Cardiac fibroblast (primary cell): ENCODE measurements at regions not wholly inside any gene's neighbourhood (a gene's known extent, or its start where the extent isn't known, plus 50 kb on each side); places are given as distances from the start of the nearest gene placed in this dataset.

ENCODE experiments used
- DNase-seq, 2 donors: peaks; one replicate each; pipeline versions ENCODE4 v3.0.0 to v3.0.0-alpha.2; 2010; ENCODE audit warnings: low read depth in 2 of 2
- H3K4me3 ChIP-seq, 2 donors: replicated peaks in 1 of 2; 1 replicate in 1 of 2; 2 replicates in 1 of 2; pipeline ENCODE4 v1.5.1; 2011; ENCODE audit warnings: low read depth in 2 of 2, low read length in 2 of 2, mild to moderate bottlenecking in 2 of 2, moderate library complexity in 1 of 2
- TF ChIP-seq, protein P1 (sequence below): IDR thresholded peaks from one replicate; pipeline ENCODE4 v1.5.1; 2011; ENCODE audit warnings: low read depth, mild to moderate bottlenecking, low read length, inconsistent platforms

DNA sequence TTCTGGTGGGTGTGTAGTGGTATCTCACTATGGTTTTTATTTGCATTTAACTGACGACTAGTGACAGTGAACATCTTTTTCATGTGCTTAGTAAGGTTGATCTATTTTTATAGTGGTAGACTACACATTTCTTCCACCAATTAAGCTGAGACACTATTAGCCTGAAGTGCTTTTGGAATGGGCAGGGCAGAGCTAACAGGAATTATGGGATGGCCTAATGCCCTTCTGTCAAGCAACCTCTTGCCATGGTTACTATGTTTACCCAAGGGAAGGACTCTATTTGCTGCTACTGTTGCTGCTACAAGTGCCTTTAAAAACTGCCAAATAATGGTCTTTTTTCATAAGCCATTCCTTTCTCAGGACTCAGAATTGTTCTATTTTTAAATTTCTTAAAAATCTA is 676.7 kb upstream of the ACTRT1 start:
- no peak for DNase-seq
- H3K4me3 ChIP-seq, result no peak overlapping the region
- TF ChIP-seq, protein P1, sequence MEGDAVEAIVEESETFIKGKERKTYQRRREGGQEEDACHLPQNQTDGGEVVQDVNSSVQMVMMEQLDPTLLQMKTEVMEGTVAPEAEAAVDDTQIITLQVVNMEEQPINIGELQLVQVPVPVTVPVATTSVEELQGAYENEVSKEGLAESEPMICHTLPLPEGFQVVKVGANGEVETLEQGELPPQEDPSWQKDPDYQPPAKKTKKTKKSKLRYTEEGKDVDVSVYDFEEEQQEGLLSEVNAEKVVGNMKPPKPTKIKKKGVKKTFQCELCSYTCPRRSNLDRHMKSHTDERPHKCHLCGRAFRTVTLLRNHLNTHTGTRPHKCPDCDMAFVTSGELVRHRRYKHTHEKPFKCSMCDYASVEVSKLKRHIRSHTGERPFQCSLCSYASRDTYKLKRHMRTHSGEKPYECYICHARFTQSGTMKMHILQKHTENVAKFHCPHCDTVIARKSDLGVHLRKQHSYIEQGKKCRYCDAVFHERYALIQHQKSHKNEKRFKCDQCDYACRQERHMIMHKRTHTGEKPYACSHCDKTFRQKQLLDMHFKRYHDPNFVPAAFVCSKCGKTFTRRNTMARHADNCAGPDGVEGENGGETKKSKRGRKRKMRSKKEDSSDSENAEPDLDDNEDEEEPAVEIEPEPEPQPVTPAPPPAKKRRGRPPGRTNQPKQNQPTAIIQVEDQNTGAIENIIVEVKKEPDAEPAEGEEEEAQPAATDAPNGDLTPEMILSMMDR, result no peak

DNA sequence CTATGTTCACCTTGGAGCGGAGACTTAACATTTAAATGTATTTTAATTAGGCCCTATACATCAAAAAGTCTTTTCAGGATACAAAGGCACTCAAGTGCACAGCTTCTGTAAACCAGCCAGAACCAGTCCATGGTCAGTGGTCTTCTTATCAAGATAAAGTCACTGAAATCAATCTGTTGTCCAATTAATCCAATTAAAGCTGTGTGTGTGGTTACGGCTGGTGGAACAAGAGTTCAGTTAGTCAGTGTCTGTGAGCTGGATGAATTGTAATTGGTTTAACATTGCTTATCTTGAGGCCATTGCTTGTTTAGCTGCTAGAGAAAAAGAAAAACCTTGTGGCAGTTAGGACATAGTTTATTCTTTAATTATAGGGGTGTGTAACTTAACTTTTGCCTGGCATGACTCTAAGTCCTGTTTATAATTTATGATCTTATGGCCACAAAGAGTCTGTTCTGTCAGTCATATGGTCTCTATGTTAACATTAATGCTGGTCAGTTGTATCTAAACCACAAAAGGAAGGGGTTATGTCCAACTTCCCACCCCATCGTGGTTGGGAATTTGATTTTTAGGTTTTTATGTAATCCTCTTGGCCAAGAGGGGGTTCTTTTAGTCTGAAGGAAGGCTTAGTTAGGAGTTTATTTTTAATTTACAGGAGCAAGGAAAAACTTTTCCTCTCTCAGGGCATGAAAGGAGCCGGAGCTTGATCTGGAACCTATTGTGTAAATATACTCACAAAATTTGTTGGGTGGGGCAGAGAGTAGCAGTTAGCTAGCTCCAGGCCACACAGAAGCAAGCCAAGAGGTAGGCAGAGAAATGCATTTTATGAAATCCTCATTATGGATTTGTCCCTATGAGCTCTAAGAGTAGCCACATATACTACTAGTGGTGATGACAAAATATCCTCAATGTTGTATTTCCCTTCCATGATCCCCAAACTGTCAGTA is 665.7 kb upstream of the ACTRT1 start:
- TF ChIP-seq, protein P1, result no peak
- no peak overlapping the region for H3K4me3 ChIP-seq
- DNase-seq, result no peak

DNA sequence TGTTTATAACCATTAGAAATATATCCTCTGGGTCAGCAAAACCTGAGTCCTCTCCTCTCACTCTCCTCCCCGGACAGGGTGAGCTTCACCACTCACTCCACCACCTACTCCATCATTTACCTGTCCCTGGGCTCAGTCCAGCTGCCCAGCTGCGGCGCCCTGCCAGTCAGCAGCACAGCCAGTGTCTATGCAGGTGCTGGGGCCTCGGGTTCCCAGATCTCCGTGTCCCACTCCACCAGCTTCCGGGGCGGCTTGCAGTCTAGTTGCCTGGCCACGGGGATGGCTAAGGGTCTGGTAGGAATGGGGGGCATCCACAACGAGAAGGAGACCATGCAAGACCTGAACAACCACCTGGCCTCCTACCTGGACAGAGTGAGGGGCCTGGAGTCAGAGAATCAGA is 662.2 kb upstream of the ACTRT1 start:
- DNase-seq, result no peak
- TF ChIP-seq, protein P1, result no peak

DNA sequence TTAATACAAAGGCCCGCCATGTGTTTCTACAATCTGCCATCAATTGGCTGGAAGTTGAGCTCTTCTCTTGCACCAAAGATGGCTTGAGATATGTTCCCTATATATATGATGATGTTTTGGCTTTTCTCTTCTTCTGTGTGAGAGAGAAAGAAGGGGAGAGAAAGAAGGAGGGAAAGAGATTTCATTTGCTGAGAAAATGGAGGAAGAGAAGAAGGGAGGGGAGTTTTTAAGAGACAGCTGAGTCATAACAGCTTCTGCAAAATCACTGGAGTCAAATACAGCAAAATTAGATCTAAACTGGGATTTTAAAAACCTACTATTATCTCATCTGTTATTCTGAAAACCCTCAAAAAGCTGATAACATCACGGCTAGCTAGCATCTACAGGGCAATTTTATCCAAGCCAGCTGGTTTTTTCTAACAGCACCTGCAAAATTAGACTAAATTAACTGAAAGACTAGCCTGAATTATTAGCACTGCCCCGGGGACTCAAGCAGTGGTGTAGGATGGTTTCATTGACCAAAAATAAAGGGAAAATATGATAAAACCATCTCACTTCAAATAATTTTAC is 647.6 kb upstream of the ACTRT1 start:
- no peak for DNase-seq
- TF ChIP-seq, protein P1, result no peak
- no peak overlapping the region for H3K4me3 ChIP-seq

More for the DNA sequence above, 662.2 kb upstream of the ACTRT1 start:
- no peak overlapping the region for H3K4me3 ChIP-seq

DNA sequence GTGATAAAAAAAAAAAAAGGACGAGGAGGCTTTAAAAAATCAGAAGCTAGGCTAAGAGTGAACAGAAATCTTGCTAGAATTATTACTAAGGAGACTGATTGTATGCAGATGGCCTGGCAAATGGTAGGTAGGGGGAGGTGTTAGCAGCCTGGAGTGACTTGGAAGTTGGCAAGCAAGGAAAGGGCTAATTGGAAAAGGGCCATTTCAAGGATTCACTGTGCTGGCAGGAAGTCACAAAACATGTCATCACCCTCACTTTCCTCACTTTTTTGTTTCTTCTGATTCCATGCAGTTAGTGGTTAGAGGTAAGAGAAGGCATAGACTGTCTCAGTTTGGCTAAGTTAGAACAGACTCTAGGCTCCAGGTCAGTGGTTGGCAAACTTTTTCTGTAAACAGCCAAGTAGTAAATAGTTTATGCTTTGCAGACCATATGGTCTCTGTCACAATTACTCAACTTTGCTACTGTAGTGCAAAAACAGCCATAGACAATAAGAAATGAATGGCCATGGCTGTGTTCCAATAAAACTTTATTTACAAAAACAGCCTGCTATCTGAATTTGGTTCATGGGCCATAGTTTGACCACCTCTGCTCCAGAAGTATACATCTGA is 646.5 kb upstream of the ACTRT1 start:
- H3K4me3 ChIP-seq, result no peak overlapping the region
- no peak for DNase-seq
- TF ChIP-seq, protein P1, result no peak

DNA sequence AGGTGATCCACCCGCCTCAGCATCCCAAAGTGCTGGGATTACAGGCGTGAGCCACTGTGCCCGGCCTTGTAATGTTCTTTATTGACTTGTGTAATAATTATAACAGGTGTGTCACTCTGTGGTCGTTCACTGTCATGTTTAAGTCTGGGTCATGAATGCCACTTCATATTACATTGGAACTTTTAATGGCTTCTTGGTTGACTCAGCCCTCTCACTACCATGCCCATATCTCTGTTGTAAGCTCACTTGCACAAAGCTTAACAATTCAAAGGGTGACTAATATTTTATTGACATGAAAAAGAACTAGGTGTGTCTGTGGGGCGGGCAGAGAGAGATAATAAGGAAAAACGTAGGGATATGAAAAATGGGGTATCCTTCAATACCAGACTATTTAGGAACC is 639.7 kb upstream of the ACTRT1 start:
- TF ChIP-seq, protein P1, result no peak

More for the DNA sequence above, 639.7 kb upstream of the ACTRT1 start:
- no peak for DNase-seq
- H3K4me3 ChIP-seq, result no peak overlapping the region
